WERI-Rb-1 (cell line): ENCODE measurements at regions not wholly inside any gene's neighbourhood (a gene's known extent, or its start where the extent isn't known, plus 50 kb on each side); places are given as distances from the start of the nearest gene placed in this dataset.

ENCODE experiments used
- DNase-seq: peaks from one replicate; pipeline ENCODE4 v3.0.0-alpha.2; 2020
- H3K27ac ChIP-seq: fragments of 250-450 bp; sonication (Bioruptor Pico); 2 replicates; pipeline ENCODE4 v1.5.1; 2020; ENCODE audit warnings: mild to moderate bottlenecking, moderate library complexity
- H3K27me3 ChIP-seq: fragments of 250-450 bp; sonication (Bioruptor Pico); 2 replicates; pipeline ENCODE4 v1.5.1; 2021; ENCODE audit warnings: mild to moderate bottlenecking, low read depth, moderate library complexity; ENCODE audit not compliant: insufficient read depth, severe bottlenecking
- H3K36me3 ChIP-seq: fragments of 250-450 bp; sonication (Bioruptor Pico); 2 replicates; pipeline ENCODE4 v1.5.1; 2020; ENCODE audit warnings: mild to moderate bottlenecking, moderate library complexity
- H3K4me3 ChIP-seq: 2 replicates; pipeline ENCODE4 v1.5.1; 2011; ENCODE audit warnings: low read depth, mild to moderate bottlenecking, control low read depth, low read length
- H3K9me3 ChIP-seq: fragments of 250-450 bp; sonication (Bioruptor Pico); 2 replicates; pipeline ENCODE4 v1.5.1; 2021; ENCODE audit warnings: mild to moderate bottlenecking, moderate library complexity; ENCODE audit not compliant: severe bottlenecking
- CTCF ChIP-seq: IDR thresholded peaks from 2 replicates; pipeline ENCODE4 v1.5.1; 2011; ENCODE audit warnings: low read depth, mild to moderate bottlenecking, control low read depth, inconsistent platforms, low read length

DNA sequence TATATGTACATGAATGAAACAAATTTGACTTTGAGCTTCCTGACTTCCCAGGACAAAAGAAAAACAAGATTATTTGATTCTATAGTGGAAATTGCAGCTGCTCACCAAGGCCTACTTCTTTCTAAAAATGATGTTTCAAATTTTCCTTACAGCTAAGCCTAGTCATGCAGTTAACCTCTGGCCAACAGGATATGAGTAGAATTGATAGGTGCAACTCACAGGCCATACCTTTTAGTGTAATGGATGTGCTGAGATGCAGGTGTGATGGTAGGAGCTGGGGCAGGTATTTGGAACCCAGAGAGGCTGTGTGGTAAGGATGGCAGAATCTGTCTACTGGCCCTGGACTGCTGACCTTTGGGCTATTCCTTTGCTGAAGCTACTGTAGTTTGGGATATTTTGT lies 230.9 kb upstream of the PREP start:
- H3K9me3 ChIP-seq, result no peaks in the 10 kb centered on the region
- no peak overlapping the region for H3K4me3 ChIP-seq
- no peak overlapping the region for H3K27ac ChIP-seq
- no peaks in the 10 kb centered on the region for H3K36me3 ChIP-seq
- no peak for DNase-seq
- no peak for TF ChIP-seq CTCF
- H3K27me3 ChIP-seq, result no peaks in the 10 kb centered on the region

DNA sequence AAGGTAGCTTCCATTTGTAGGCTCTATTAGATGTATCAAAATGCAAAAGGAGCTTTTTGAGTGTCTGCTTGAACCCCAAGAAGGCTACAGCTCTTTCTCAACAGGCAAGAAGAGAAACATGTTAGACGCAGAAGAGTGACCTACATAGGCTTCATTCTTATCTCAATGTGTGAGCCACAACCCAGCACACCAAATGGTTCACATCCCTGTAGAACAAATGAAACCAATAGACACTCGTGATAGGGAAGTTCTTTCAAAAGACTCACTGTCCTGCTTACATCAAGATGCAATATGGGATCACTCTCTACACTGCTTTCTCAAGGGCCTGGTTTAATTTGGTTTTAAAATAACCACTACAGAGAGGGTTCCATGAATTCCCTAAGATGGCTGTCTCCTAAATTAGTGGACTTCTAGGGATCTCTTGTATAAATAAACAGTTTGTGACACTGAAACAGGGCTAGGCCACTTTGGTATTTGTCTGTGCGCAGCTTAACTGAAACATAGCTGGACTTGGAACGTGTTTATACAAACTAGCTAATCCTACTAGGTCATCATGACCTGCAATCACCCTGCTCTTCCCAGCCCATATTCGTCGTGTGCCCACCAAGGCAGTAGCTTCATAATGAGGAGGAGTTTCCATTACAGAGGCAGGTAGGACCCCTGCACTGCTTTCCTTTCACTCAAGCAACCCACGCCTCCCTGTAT lies 225.4 kb upstream of the PREP start:
- H3K4me3 ChIP-seq, result no peak overlapping the region
- no peaks in the 10 kb centered on the region for H3K36me3 ChIP-seq
- H3K27ac ChIP-seq, result no peak overlapping the region
- H3K27me3 ChIP-seq, result no peaks in the 10 kb centered on the region
- DNase-seq, result no peak
- no peaks in the 10 kb centered on the region for H3K9me3 ChIP-seq
- TF ChIP-seq CTCF, result no peak

DNA sequence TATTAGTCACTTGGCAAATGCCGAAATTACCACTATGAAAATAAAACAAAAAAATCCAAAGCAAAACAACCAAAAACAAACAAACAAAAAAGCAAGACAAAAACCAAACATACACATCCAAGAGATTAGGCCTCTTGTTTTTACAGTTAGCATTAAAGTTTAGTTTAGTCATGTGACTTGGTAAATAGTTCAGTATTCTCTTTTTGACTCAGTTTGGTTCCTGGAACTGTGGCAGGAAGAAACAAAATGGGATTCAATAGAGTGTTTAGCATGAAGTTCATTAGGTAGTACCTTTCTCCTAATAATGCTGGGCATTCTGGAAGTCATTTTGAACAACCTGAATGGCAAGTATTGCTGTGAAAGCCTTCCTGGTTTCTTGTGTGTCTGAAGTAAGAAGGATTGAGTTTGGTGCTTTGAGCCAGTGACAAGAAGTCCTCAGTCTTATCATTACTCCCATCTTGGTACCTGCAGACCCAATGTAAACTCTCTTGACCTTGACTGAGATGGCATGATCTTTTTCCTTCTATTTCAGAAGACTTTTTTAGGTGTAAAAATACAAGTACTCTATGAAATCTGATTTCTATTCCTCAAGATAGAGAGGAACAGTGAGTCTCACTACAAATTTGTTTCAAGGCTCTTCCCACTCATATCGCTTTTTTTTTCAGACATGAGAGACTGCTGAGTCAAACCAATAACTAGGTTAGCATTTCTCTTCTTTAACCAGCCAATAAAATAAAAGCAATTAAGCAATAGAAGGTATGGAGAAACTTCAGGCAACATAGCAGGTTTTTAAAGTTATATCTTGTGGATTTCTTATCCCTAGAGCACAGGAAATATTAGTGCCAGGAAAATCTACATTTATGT lies 223.6 kb upstream of the PREP start:
- H3K9me3 ChIP-seq, result no peaks in the 10 kb centered on the region
- TF ChIP-seq CTCF, result no peak
- H3K27ac ChIP-seq, result no peak overlapping the region
- no peak overlapping the region for H3K4me3 ChIP-seq
- DNase-seq, result no peak
- H3K36me3 ChIP-seq, result no peaks in the 10 kb centered on the region
- no peaks in the 10 kb centered on the region for H3K27me3 ChIP-seq

DNA sequence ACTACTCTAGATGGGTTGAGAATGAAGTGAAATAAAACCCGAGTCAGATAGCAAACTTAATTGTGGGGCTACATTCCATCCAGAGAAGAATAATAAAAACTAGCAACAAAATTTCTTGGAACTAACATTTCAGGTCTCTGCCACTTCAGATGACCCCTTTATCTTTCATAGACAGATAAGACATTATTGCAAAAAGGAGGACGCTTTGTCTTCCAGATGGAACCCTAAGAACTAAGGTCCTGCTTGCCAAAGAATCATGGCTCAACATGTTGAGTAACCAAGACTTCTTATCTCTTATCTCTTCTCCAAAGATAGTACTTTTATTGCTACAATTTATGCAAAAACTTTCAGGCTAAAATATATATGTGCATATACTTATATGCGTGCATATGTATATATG lies 221.1 kb upstream of the PREP start:
- no peaks in the 10 kb centered on the region for H3K36me3 ChIP-seq

GRCh38 chr6:105622226-105622625 lies 219.3 kb upstream of the PREP start:
- H3K36me3 ChIP-seq, result no peaks in the 10 kb centered on the region

More for the DNA sequence above, 221.1 kb upstream of the PREP start:
- no peak for TF ChIP-seq CTCF
- Histone ChIP-seq H3K4me3 (no peak overlapping the region), H3K9me3 (no peaks in the 10 kb centered on the region), H3K27me3 (no peaks in the 10 kb centered on the region), H3K27ac (no peak overlapping the region)
- no peak for DNase-seq

More at GRCh38 chr6:105622226-105622625, 219.3 kb upstream of the PREP start:
- no peaks in the 10 kb centered on the region for H3K9me3 ChIP-seq
- H3K4me3 ChIP-seq, result no peak overlapping the region
- no peaks in the 10 kb centered on the region for H3K27me3 ChIP-seq
- no peak for TF ChIP-seq CTCF
- no peak for DNase-seq
- no peak overlapping the region for H3K27ac ChIP-seq
